Fibroblast of skin of left quadriceps (primary cell): ENCODE measurements at regions not wholly inside any gene's neighbourhood (a gene's known extent, or its start where the extent isn't known, plus 50 kb on each side); places are given as distances from the start of the nearest gene placed in this dataset.
"Not testable (repeated sequence)": the region's sequence is repeated elsewhere in the genome, so short reads cannot be mapped to it uniquely, and the experiment has no call there.

Source experiments
- DNase-seq, 2 experiments: peaks; one replicate each; pipeline ENCODE4 v3.0.0-alpha.2; 2013; ENCODE audit warnings: low read depth in 2 of 2

- DNase-seq: no peak
Observed at GRCh38 chr7:23938215-23938614, 228.2 kb downstream of the STK31 start.

GRCh38 chr7:23938937-23939552, 229.0 kb downstream of the STK31 start:
- DNase-seq: peak; percentile 4 to 5

- not testable (repeated sequence) for DNase-seq
Observed at GRCh38 chr7:23939747-23940146, 229.7 kb downstream of the STK31 start.

GRCh38 chr7:23941551-23941950, 231.5 kb downstream of the STK31 start:
- no peak for DNase-seq

- DNase-seq: no peak
Observed at GRCh38 chr7:23942032-23942431, 232.0 kb downstream of the STK31 start.

GRCh38 chr7:23944131-23944530, 234.1 kb downstream of the STK31 start:
- no peak for DNase-seq

GRCh38 chr7:23945472-23945871, 235.5 kb downstream of the STK31 start:
- no peak for DNase-seq

- no peak for DNase-seq
Observed at GRCh38 chr7:23955145-23955544, 245.1 kb downstream of the STK31 start.

GRCh38 chr7:23955600-23956149, 245.7 kb downstream of the STK31 start:
- no peak for DNase-seq

GRCh38 chr7:23956772-23957576, 247.0 kb downstream of the STK31 start:
- DNase-seq: no peak

- no peak for DNase-seq
Observed at GRCh38 chr7:23959821-23960220, 249.8 kb downstream of the STK31 start.

- DNase-seq: no peak
Observed at GRCh38 chr7:23960361-23960760, 250.3 kb downstream of the STK31 start.

GRCh38 chr7:23963461-23964165, 253.6 kb downstream of the STK31 start:
- no peak for DNase-seq

GRCh38 chr7:23964715-23965114, 254.7 kb downstream of the STK31 start:
- no peak for DNase-seq

GRCh38 chr7:23965296-23965695, 255.3 kb downstream of the STK31 start:
- no peak for DNase-seq

- no peak for DNase-seq
Observed at GRCh38 chr7:23966941-23967340, 256.9 kb downstream of the STK31 start.

GRCh38 chr7:23967949-23968599, 258.1 kb downstream of the STK31 start:
- no peak for DNase-seq

- no peak for DNase-seq
Observed at GRCh38 chr7:23968791-23969190, 258.8 kb downstream of the STK31 start.

- DNase-seq: no peak
Observed at GRCh38 chr7:23969443-23969842, 259.4 kb downstream of the STK31 start.

- no peak for DNase-seq
Observed at GRCh38 chr7:23970193-23970592, 260.2 kb downstream of the STK31 start.

- DNase-seq: no peak
Observed at GRCh38 chr7:23971031-23971430, 261.0 kb downstream of the STK31 start.

- no peak for DNase-seq
Observed at GRCh38 chr7:23972057-23972456, 262.0 kb downstream of the STK31 start.
